Inflammatory macrophage treated with lipopolysaccharide for 1 hour (primary cell): ENCODE measurements at regions not wholly inside any gene's neighbourhood (a gene's known extent, or its start where the extent isn't known, plus 50 kb on each side); places are given as distances from the start of the nearest gene placed in this dataset.
"Not testable (repeated sequence)": the region's sequence is repeated elsewhere in the genome, so short reads cannot be mapped to it uniquely, and the experiment has no call there.

ENCODE experiments used
- DNase-seq, 2 donors: peaks; one replicate each; pipeline ENCODE4 v3.0.0-alpha.2; 2020 to 2022

GRCh38 chr20:51184289-51184688 is 161.4 kb upstream of the KCNG1 start:
- no peak for DNase-seq

- DNase-seq: no peak
These were observed 160.5 kb upstream of the KCNG1 start for GRCh38 chr20:51183451-51183850.

GRCh38 chr20:51182571-51182970 is 159.7 kb upstream of the KCNG1 start:
- no peak for DNase-seq

DNA sequence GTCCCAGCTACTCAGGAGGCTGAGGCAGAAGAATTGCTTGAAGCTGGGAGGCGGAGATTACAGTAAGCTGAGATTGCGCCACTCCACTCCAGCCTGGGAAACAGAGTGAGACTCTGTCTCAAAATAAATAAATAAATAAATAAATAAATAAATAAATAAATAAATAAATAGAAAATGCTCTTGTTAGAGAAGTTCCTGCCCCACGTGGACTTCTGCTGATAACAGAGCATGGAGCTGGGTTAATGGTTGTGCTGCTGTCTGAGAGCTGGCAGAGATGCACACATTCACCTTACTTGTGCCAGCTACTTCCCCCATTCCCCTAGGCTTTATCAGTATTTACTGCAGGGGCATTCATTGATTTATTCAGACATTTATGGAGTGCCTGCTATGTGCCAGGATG is 155.2 kb upstream of the KCNG1 start:
- DNase-seq: no peak

- no peak for DNase-seq
These were observed 154.0 kb upstream of the KCNG1 start for GRCh38 chr20:51176876-51177275.

- DNase-seq: no peak
These were observed 153.5 kb upstream of the KCNG1 start for GRCh38 chr20:51176446-51176845.

DNA sequence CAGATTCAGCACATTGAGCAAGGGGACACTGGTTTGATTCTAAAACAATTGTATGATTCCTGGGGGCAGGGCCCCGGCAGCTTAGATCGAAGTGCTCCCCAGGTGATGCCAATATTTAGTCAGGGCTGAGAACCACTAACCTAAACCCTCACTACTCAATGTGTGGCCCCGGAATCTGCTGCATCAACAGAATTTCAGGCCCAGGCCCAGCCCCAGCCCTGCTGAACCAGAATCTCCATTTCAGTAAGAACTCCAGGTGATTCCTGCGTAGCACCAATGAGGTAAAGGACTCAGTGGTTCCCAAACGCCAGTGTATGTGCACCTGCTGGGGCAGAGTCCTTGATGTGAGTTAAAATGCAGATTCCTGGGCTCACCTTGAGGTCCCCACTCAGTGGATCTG is 152.8 kb upstream of the KCNG1 start:
- DNase-seq: no peak

DNA sequence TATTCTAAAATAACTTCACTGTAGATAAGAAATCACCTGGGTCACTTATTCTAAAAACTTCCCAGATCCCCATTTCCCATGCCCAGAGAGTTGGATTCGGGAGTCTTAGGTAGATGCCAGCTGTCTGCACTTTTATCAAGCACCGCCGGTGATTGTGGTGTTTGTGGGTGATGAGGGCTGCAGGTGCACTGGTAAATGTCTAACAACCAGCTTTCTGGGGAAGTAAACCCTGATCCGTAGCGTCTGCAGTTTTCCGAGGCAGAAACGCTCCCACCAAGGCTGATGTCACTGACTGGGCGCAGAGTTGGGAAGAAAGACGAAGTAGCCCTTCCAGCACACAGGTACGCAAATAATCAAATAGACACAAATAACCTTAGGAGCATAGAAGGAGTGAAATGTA is 152.2 kb upstream of the KCNG1 start:
- DNase-seq: no peak

- no peak for DNase-seq
These were observed 151.6 kb upstream of the KCNG1 start for GRCh38 chr20:51174536-51174935.

GRCh38 chr20:51172558-51173428 is 149.9 kb upstream of the KCNG1 start:
- DNase-seq: no peak

- DNase-seq: no peak
These were observed 148.2 kb upstream of the KCNG1 start for GRCh38 chr20:51171141-51171540.

- DNase-seq: no peak
These were observed 146.9 kb upstream of the KCNG1 start for GRCh38 chr20:51169813-51170212.

- not testable (repeated sequence) for DNase-seq
These were observed 145.0 kb upstream of the KCNG1 start for GRCh38 chr20:51167911-51168310.

DNA sequence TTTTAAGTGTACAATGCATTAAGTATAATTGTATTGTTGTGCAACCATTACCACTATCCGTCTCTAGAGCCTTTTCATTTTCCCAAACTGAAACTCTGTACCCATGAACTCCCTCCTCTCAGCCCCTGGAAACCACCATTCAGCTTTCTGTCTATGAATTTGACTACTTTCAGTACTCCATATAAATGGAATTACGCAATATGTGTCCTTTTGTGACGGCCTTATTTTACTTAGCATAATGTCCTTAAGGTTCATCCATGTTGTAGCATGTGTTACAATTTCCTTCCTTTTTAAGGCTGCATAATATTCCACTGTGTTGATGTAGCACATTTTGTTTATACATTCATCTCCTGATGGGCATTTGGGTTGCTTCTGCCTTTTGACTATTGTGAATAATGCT is 143.6 kb upstream of the KCNG1 start:
- DNase-seq: no peak

GRCh38 chr20:51165131-51165530 is 142.2 kb upstream of the KCNG1 start:
- DNase-seq: no peak

GRCh38 chr20:51164731-51165130 is 141.8 kb upstream of the KCNG1 start:
- DNase-seq: no peak

- no peak for DNase-seq
These were observed 141.2 kb upstream of the KCNG1 start for GRCh38 chr20:51163996-51164600.

- no peak for DNase-seq
These were observed 139.1 kb upstream of the KCNG1 start for GRCh38 chr20:51162015-51162414.

DNA sequence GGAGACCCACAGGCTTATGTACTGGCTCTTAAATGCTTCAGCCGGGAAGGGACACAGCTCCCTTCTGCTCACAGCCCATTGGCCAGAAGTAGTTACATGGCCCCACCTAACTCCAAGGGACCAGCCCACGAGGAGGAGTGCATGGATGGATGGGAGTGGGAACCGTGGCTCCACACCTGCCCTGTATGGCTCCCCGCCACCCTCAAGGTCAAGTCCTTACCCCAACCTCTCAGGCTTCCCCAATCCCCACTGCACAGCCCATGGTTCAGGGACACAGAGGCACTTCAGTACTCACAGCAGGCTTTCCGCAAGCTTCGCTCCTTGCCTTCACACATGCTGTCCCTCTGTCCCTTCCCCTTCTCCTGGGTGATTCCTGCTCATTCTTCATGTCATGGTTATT is 137.9 kb upstream of the KCNG1 start:
- no peak for DNase-seq

DNA sequence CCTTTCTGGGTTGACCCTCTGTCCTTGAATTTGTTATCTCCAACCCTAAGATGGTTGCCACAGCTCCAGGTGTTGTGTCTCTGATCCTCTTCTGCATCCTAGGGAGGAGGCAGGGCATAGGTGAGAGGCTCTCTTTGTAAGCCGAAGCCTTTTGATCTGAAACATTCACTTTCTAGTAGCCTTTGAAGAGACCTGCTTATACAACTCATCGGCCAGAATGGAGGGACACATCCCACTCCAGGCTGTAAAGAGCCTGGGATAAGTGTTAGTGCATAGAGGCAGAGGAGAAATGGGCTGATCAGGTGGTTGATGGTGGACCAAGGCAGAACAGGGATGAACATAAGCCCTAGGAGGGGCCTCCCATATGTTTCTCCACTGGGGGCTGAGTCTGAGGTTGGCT is 137.1 kb upstream of the KCNG1 start:
- DNase-seq: no peak

GRCh38 chr20:51159303-51159702 is 136.4 kb upstream of the KCNG1 start:
- no peak for DNase-seq

- DNase-seq: no peak
These were observed 135.3 kb upstream of the KCNG1 start for GRCh38 chr20:51158226-51158625.

- no peak for DNase-seq
These were observed 133.4 kb upstream of the KCNG1 start for GRCh38 chr20:51156041-51156982.
